ENCODE measurements at regions not wholly inside any gene's neighbourhood (a gene's known extent, or its start where the extent isn't known, plus 50 kb on each side); places are given as distances from the start of the nearest gene placed in this dataset.

DNA sequence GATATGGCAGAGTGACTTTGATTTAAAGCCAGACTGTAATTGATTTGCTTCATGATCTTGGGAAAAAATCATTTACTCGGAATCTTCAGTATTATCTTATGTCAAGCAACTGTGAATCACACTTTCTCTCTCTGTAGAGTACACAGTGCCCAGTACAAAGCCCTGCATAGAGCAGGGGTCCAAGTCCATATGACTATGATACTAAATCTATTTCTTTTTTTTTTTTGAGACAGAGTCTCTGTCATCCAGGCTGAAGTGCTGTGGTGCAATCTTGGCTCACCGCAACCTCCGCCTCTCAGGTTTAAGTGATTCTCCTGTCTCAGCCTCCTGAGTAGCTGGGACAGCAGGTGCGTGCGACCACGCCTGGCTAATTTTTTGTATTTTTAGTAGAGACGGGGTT, 194.8 kb upstream of the SEMA6A start:
- no peak overlapping the region for H3K27ac ChIP-seq
- TF ChIP-seq CTCF (IDR thresholded peaks at IDR 0.05) (no peak), ZFX (IDR thresholded peaks at IDR 0.05; ENCODE audit: borderline replicate concordance) (no peak)

DNA sequence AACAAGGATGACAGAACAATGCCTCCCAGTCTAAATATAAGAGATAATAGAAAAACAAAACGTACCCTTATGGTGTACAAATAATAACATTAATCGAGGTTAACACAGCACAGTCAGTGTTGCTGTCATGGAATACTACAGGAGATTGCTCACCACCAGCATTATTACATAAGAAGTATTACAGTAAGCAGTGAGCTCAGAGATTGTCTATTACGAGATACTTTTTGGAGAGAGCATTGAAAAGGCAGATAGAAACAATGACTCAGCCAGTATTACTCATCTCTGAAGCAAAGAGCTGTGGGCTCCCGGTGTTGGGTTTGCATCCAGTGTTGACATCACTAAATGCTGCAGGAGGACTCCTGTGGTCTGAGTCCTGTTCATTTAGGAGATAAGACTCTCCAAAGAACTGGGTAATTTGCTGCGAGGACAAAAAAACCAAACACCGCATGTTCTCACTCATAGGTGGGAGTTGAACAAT, 191.9 kb upstream of the SEMA6A start:
- H3K27ac ChIP-seq: no peak overlapping the region

GRCh38 chr5:116765441-116765840, 190.8 kb upstream of the SEMA6A start:
- H3K27ac ChIP-seq: no peak overlapping the region
- no peak for TF ChIP-seq CTCF (IDR thresholded peaks at IDR 0.05)
- TF ChIP-seq ZFX (IDR thresholded peaks at IDR 0.05; ENCODE audit: borderline replicate concordance): no peak

More for the DNA sequence above, 191.9 kb upstream of the SEMA6A start:
- TF ChIP-seq CTCF (IDR thresholded peaks at IDR 0.05) (no peak), ZFX (IDR thresholded peaks at IDR 0.05; ENCODE audit: borderline replicate concordance) (no peak)

DNA sequence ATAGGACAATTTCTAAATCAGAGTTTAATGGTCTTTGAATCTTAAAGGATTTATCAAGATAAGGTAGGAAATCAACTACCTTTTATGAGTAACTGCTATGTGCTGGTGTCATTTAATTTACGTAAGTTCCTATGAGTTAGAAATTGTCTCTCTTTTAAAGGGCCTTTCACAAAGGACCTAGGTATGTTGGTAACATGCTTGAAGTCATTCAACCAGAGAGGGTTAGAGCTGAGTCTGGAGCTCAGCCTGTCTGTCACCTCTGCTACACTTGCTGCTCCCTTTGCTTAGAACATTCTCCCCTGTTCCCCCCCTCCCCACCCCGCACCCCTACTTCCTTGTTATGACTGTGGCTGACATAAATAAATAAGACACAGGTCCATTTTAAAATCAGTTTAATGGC, 190.3 kb upstream of the SEMA6A start:
- TF ChIP-seq ZFX (IDR thresholded peaks at IDR 0.05; ENCODE audit: borderline replicate concordance): no peak
- no peak for TF ChIP-seq CTCF (IDR thresholded peaks at IDR 0.05)

GRCh38 chr5:116763987-116764866, 189.6 kb upstream of the SEMA6A start:
- no peak overlapping the region for H3K27ac ChIP-seq
- TF ChIP-seq ZFX (IDR thresholded peaks at IDR 0.05; ENCODE audit: borderline replicate concordance) (no peak), CTCF (IDR thresholded peaks at IDR 0.05) (no peak)

More for the DNA sequence above, 190.3 kb upstream of the SEMA6A start:
- no peak overlapping the region for H3K27ac ChIP-seq

DNA sequence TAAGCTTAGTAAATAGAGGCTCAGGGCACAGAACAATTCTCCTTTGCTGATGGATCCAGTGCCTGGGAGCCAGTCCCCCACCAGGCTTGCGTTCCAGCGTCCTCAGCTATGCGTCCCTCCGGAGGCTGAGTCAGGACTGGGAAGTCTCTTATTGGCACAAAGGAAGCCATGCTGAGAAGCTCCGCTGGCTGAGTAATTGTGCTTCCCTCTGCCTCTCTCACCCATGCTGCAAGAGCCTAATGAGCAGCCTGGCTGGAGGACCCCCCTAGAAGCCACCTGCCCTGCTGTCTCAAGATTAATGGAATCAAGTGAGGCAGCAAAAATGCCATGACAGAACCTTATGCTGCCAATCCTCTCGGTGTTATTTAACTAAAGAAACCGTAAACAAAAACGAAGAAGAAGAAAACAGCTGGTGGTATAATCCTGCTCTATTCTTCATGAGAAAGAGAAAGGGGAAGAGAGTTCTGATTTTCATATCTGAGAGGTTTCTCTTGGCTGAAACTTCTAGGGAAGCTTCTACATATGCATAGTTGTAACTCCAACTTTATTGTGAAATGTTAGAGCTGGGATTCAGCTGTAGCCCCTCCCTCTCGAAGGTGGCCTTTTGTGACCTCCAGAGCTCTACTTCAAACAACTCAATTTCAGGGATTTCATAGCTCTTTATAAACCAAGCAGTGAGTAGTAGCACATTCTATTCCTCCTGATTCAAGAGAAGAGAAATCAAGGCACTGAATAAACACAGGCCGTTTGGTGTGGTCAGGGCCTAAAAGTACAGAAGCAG, 185.4 kb upstream of the SEMA6A start:
- H3K27ac ChIP-seq: no peak overlapping the region
- no peak for TF ChIP-seq CTCF (IDR thresholded peaks at IDR 0.05)
- no peak for TF ChIP-seq ZFX (IDR thresholded peaks at IDR 0.05; ENCODE audit: borderline replicate concordance)

Measured in 22Rv1 (cell line).